ENCODE measurements at regions not wholly inside any gene's neighbourhood (a gene's known extent, or its start where the extent isn't known, plus 50 kb on each side); places are given as distances from the start of the nearest gene placed in this dataset.

- TF ChIP-seq ETV6 (IDR thresholded peaks at IDR 0.05; ENCODE audit: borderline replicate concordance in 1 of 2, low read depth in 2 of 2, low read length in 1 of 2) (no peak), ETV6 (CRISPR knock-in tag; IDR thresholded peaks at IDR 0.05; ENCODE audit: borderline replicate concordance) (no peak), DNMT1 (IDR thresholded peaks at IDR 0.05) (no peak)
Measured at GRCh38 chr18:56127322-56128099, 510.9 kb downstream of the TXNL1 start (continued).

DNA sequence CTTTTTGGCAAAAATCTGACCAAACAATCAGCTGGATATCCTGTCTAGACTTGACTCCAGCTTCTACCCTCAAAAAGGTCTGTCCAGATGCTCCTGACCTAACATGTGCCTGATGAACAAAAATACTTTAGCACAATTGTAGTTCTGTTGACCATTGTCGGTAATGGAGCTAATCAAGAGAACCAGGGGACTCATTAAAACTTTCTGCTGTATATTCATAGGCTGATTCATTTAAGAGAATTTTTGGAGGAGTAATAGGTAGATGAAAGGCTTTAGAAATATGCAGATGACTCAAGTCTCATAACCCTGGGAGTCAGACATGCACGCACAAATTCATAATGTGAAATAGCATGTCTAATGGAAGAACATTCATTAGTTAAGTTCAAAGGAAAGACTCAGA, 514.2 kb downstream of the TXNL1 start:
- H3K9me3 ChIP-seq (replicated peaks; ENCODE audit: control insufficient read depth, insufficient read depth, low read depth, low read length): no peaks in the 10 kb centered on the region
- H3K79me2 ChIP-seq (ENCODE audit: control insufficient read depth, insufficient read depth, low read length): no peaks in the 10 kb centered on the region
- no peak for FAIRE-seq
- no peak overlapping the region for H2AFZ ChIP-seq (ENCODE audit: low read depth, low read length)
- no peak overlapping the region for H3K9ac ChIP-seq (ENCODE audit: insufficient read depth in 1 of 2, low read depth in 2 of 2, low read length in 2 of 2)
- intact Hi-C loops (cut with micrococcal nuclease) (no loop called here), in situ Hi-C loops (cut with MboI) (no loop called here)
- no peak for ATAC-seq
- no peak overlapping the region for H3K27ac ChIP-seq (ENCODE audit: extremely low read depth, low read depth, low read length)
- 0% methylated on average over 2 of the region's 2 CpGs for WGBS (ENCODE audit: insufficient coverage, low coverage, missing lambda C conversion rate)
- H4K20me1 ChIP-seq (replicated peaks; ENCODE audit: control insufficient read depth, insufficient read depth, low read length): no peaks in the 10 kb centered on the region
- no peak overlapping the region for H3K4me3 ChIP-seq
- BruUV-seq (replicated peaks): no TSS peak
- ChIA-PET CTCF (ENCODE audit: low intra/inter-chr PET ratio) (no interaction called here), POLR2A (no interaction called here)
- H3K4me2 ChIP-seq (ENCODE audit: insufficient read depth, low read length): no peak overlapping the region
- H3K4me1 ChIP-seq (replicated peaks in 1 of 2; ENCODE audit: control insufficient read depth in 2 of 2, insufficient read depth in 2 of 2, low read length in 2 of 2): no peaks in the 10 kb centered on the region
- no peaks in the 10 kb centered on the region for H3K9me1 ChIP-seq (ENCODE audit: control insufficient read depth, insufficient read depth, low read length)
- no peak for DNase-seq (ENCODE audit: extremely low read depth in 1 of 4, low spot score in 3 of 4)
- TF ChIP-seq HNRNPL (IDR thresholded peaks at IDR 0.05; ENCODE audit: low read depth, low read length): no peak
- no peak for TF ChIP-seq ZNF124 (CRISPR knock-in tag; IDR thresholded peaks at IDR 0.05)
- TF ChIP-seq GTF2B (IDR thresholded peaks at IDR 0.05; ENCODE audit: extremely low read depth, insufficient read length): no peak
- TF ChIP-seq SPI1 (IDR thresholded peaks at IDR 0.05; ENCODE audit: borderline replicate concordance, low read depth, low read length): no peak
- TF ChIP-seq ZNF75A (CRISPR knock-in tag; IDR thresholded peaks at IDR 0.05): no peak
- TF ChIP-seq, protein P1, sequence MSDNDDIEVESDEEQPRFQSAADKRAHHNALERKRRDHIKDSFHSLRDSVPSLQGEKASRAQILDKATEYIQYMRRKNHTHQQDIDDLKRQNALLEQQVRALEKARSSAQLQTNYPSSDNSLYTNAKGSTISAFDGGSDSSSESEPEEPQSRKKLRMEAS (CRISPR knock-in tag; IDR thresholded peaks at IDR 0.05): no peak
- TF ChIP-seq BCOR (IDR thresholded peaks at IDR 0.05): no peak
- no peak for TF ChIP-seq DPF2 (IDR thresholded peaks at IDR 0.05)
- TF ChIP-seq, protein P2, sequence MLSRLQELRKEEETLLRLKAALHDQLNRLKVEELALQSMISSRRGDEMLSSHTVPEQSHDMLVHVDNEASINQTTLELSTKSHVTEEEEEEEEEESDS (CRISPR knock-in tag; IDR thresholded peaks at IDR 0.05): no peak
- no peak for TF ChIP-seq HEY1 (CRISPR knock-in tag; IDR thresholded peaks at IDR 0.05; ENCODE audit: borderline replicate concordance)
- TF ChIP-seq, protein P3, sequence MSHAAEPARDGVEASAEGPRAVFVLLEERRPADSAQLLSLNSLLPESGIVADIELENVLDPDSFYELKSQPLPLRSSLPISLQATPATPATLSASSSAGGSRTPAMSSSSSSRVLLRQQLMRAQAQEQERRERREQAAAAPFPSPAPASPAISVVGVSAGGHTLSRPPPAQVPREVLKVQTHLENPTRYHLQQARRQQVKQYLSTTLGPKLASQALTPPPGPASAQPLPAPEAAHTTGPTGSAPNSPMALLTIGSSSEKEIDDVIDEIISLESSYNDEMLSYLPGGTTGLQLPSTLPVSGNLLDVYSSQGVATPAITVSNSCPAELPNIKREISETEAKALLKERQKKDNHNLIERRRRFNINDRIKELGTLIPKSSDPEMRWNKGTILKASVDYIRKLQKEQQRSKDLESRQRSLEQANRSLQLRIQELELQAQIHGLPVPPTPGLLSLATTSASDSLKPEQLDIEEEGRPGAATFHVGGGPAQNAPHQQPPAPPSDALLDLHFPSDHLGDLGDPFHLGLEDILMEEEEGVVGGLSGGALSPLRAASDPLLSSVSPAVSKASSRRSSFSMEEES (CRISPR knock-in tag; IDR thresholded peaks at IDR 0.05): no peak
- no peak for TF ChIP-seq RCOR1 (IDR thresholded peaks at IDR 0.05; ENCODE audit: borderline replicate concordance in 1 of 2, low read depth in 2 of 2, low read length in 2 of 2)
- no peaks in the 10 kb centered on the region for H3K36me3 ChIP-seq (ENCODE audit: control insufficient read depth, insufficient read depth, low read length)
- no peaks in the 10 kb centered on the region for H3K27me3 ChIP-seq (ENCODE audit: control insufficient read depth in 2 of 2, insufficient read depth in 2 of 2, low read length in 2 of 2)
